Hematopoietic multipotent progenitor cell treated with erythropoietin and hydrocortisone succinate and interleukin-3 and kit ligand, for 4 days (in vitro differentiated cells): ENCODE measurements at regions not wholly inside any gene's neighbourhood (a gene's known extent, or its start where the extent isn't known, plus 50 kb on each side); places are given as distances from the start of the nearest gene placed in this dataset.

ENCODE experiments used
- DNase-seq: peaks from one replicate; pipeline ENCODE4 v3.0.0-alpha.2; 2015

DNA sequence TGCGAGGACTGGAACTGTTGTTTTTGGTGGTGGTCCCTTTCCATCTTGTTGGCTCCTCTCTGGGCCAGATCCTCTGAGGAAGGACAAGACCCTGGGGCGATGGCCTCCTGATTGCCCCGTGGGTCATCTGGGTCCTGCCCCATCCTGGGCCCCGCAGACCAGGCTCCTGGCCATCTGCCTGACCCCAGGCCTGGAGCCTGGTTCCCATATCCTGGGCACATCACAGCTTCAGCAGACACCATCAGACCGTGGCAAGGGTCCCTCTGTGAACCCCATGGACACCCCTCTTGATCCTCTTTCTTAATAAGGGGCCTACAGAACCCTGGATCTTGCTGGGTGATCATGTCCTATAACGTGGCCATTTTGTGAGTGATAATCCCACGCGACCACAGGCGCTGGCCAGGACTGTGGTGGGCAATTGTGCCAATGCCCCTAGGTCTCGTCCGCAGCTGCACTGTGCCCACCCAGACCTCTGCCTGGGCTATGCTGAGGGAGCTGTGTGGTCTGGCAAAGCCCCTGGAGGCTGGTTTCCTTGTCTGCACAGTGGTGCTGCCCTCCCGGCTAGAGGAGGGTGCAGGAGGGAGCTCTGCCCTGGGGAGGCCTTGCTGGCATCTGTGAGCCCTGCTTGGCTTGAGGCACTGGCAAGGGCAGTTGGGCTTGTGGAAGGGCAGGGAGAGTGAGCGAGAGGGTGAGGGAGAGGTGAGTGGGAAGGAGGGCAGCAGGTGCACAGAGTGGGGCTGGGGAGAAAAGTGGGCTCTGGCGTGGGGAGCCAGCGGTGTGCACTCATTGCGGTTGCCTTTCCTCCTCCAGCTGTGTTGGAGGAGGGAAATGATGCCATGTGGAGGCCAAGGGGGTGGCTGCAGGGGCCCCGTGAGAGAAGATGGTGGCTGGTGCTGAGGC, 53.1 kb upstream of the PRR23E start:
- DNase-seq = no peak

DNA sequence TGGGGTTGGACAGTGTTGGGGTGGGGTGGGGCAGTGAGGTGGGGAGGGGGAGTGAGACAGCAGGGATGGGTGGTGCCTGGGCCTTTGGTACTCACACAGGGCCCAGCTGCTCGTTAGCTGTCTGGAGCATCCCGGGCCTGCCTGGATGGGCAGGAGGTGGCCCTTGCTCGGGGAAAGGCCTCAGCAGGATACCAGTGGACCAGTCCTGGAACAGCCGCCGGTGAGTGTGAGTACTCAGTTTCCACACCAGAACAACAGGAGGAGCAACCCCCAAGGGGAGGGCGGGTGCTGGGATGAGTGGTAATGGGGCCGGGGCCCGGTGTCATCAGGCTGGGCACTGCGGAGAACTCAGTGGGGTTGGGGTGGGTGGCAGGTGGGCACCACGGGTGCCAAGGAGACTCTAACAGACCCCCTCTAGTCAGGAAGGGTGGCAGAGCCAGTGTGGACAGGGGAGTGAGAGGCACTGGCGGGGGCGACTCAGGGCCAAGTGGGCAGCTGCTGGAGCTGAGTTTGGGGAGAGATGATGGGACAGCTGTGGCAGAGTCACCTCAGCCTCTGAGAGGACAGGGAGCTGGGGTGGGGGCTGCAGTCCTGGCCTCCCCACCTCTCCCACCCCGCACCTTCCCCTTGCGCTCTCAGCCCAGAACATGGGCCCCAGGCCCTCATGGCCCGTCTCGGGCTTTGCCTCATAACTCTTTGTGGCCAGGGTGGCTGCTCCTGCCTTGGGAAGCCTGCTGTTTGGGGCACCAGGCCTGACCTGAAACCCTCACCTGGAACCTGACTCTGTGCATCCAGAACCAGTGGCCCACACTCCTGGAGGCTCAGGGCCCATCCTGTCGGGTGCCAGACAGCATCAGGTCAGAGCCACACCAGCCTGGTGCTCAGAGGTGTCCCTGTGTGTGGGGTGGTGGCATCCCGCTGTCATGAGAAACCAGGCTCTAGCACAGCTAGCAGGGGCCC, 52.1 kb upstream of the PRR23E start:
- no peak for DNase-seq

DNA sequence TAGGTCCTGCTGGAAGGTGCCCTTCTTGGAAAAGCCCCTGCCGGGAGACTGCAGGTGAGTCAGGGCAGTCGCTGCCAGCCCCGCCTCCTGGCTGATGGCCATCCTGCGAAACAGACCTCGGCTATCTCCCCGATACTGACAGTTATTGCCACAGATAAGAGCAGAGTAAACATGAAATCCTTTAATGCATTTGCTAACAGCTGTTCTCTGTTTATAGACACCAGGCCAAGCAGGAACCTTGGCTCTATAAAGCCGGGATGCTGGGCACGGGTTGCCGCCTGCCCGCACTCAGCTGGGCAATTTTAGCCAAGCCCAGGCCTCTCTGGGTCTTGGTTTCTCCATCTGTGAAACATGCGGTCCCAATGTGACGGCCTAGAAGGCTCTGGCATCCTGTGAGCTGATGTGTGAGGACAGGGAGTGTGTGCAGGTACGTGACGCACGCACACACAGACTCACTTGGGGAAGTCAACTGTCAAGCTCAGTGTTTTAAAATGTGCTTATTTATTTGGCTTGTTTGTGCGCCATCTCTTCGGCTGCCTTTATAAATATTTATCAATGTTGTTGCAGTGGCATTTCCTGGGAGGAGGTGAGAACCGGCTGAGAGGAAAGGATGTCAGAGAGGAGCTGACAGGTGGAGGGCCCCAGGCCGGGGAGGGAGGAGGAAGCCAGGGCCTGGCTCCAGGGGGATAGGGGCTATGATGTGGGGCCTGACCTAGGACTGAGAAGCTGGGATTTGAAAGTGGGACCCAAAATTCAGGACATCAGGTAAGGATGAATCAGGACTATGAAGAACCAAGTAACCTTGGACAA, 50.8 kb upstream of the PRR23E start:
- DNase-seq = no peak
